ENCODE measurements at regions not wholly inside any gene's neighbourhood (a gene's known extent, or its start where the extent isn't known, plus 50 kb on each side); places are given as distances from the start of the nearest gene placed in this dataset.

GRCh38 chr2:156219491-156220100, 112.9 kb downstream of the NR4A2 start:
- Histone ChIP-seq H2AFZ (ENCODE audit: low read length) (no peak overlapping the region), H4K20me1 (ENCODE audit: insufficient read depth, low read length) (no peaks in the 10 kb centered on the region), H3K27ac (ENCODE audit: low read depth, low read length, poor library complexity, severe bottlenecking) (no peak overlapping the region), H3K9me3 (ENCODE audit: low read length) (no peaks in the 10 kb centered on the region), H3K36me3 (ENCODE audit: insufficient read depth, low read length) (no peaks in the 10 kb centered on the region), H3K4me3 (ENCODE audit: low read depth, low read length, poor library complexity, severe bottlenecking) (no peak overlapping the region), H3K4me2 (ENCODE audit: low read length) (no peak overlapping the region), H3K4me1 (ENCODE audit: insufficient read depth, low read length, poor library complexity, severe bottlenecking) (no peaks in the 10 kb centered on the region), H3K9me2 (ENCODE audit: insufficient read depth, low read length) (no peaks in the 10 kb centered on the region), H3K79me2 (ENCODE audit: insufficient read depth, low read depth, low read length) (no peaks in the 10 kb centered on the region)
- BruUV-seq (replicated peaks): no TSS peak
- POLR2A ChIA-PET: no interaction called here
- DNase-seq (ENCODE audit: low spot score): no peak
- intact Hi-C loops (cut with micrococcal nuclease; ENCODE audit: unreplicated experiment): no loop called here
- TF ChIP-seq CTCF (conservative IDR thresholded peaks at IDR 0.05; ENCODE audit: low read length): no peak
- no peak for TF ChIP-seq EZH2phosphoT487 (IDR thresholded peaks at IDR 0.05; ENCODE audit: borderline replicate concordance, low read depth, low read length)
- CTCF ChIA-PET (ENCODE audit: unreplicated experiment): no interaction called here

GRCh38 chr2:156215656-156216055, 116.9 kb downstream of the NR4A2 start:
- H3K36me3 ChIP-seq (ENCODE audit: insufficient read depth, low read length): no peaks in the 10 kb centered on the region
- ChIA-PET CTCF (ENCODE audit: unreplicated experiment) (no interaction called here), POLR2A (interaction anchor here (0.6 to 0.8 kb wide), 2 partner anchors 10 to 337 kb away, joined by 3 read pairs; no protein-coding TSS in a partner anchor)
- no peaks in the 10 kb centered on the region for H3K9me2 ChIP-seq (ENCODE audit: insufficient read depth, low read length)
- DNase-seq (ENCODE audit: low spot score): no peak
- H3K27ac ChIP-seq (ENCODE audit: low read depth, low read length, poor library complexity, severe bottlenecking): no peak overlapping the region
- no peak overlapping the region for H3K4me2 ChIP-seq (ENCODE audit: low read length)
- H3K4me1 ChIP-seq (ENCODE audit: insufficient read depth, low read length, poor library complexity, severe bottlenecking): no peaks in the 10 kb centered on the region
- H4K20me1 ChIP-seq (ENCODE audit: insufficient read depth, low read length): no peaks in the 10 kb centered on the region
- H3K79me2 ChIP-seq (ENCODE audit: insufficient read depth, low read depth, low read length): no peaks in the 10 kb centered on the region
- H3K9me3 ChIP-seq (ENCODE audit: low read length): no peaks in the 10 kb centered on the region
- no peak overlapping the region for H2AFZ ChIP-seq (ENCODE audit: low read length)
- no peak for TF ChIP-seq CTCF (conservative IDR thresholded peaks at IDR 0.05; ENCODE audit: low read length)
- no peak for TF ChIP-seq EZH2phosphoT487 (IDR thresholded peaks at IDR 0.05; ENCODE audit: borderline replicate concordance, low read depth, low read length)
- H3K4me3 ChIP-seq (ENCODE audit: low read depth, low read length, poor library complexity, severe bottlenecking): no peak overlapping the region
- no TSS peak for BruUV-seq (replicated peaks)
- intact Hi-C loops (cut with micrococcal nuclease; ENCODE audit: unreplicated experiment): no loop called here

DNA sequence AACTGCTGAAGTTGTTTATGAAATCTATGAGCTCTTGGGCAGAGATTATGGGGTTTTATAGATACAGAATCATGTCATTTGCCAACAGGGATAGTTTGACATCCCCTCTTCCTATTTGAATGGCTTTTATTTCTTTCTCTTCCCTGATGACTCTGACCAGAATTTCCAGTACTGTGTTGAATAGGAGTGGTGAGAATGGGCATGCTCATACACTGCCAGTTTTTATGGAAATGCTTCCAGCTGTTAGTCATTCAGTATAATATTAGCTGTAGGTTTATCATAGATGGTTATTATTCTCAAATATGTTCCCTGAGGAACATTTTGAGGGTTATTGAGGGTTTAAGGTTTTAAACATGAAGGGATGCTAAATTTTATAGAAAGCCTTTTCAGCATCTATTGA, 121.2 kb downstream of the NR4A2 start:
- CTCF ChIA-PET (ENCODE audit: unreplicated experiment): no interaction called here
- Histone ChIP-seq H3K4me2 (ENCODE audit: low read length) (no peak overlapping the region), H3K36me3 (ENCODE audit: insufficient read depth, low read length) (no peaks in the 10 kb centered on the region), H3K4me3 (ENCODE audit: low read depth, low read length, poor library complexity, severe bottlenecking) (no peak overlapping the region), H2AFZ (ENCODE audit: low read length) (no peak overlapping the region), H3K27ac (ENCODE audit: low read depth, low read length, poor library complexity, severe bottlenecking) (no peak overlapping the region), H3K9me2 (ENCODE audit: insufficient read depth, low read length) (no peaks in the 10 kb centered on the region), H3K79me2 (ENCODE audit: insufficient read depth, low read depth, low read length) (no peaks in the 10 kb centered on the region), H3K9me3 (ENCODE audit: low read length) (no peaks in the 10 kb centered on the region), H4K20me1 (ENCODE audit: insufficient read depth, low read length) (no peaks in the 10 kb centered on the region), H3K4me1 (ENCODE audit: insufficient read depth, low read length, poor library complexity, severe bottlenecking) (no peaks in the 10 kb centered on the region)
- TF ChIP-seq CTCF (conservative IDR thresholded peaks at IDR 0.05; ENCODE audit: low read length): no peak
- no peak for TF ChIP-seq EZH2phosphoT487 (IDR thresholded peaks at IDR 0.05; ENCODE audit: borderline replicate concordance, low read depth, low read length)
- POLR2A ChIA-PET: no interaction called here
- DNase-seq (ENCODE audit: low spot score): no peak
- no TSS peak for BruUV-seq (replicated peaks)
- intact Hi-C loops (cut with micrococcal nuclease; ENCODE audit: unreplicated experiment): no loop called here
